PC-9 (cell line): ENCODE measurements at regions not wholly inside any gene's neighbourhood (a gene's known extent, or its start where the extent isn't known, plus 50 kb on each side); places are given as distances from the start of the nearest gene placed in this dataset.

Source experiments
- BruUV-seq: library from RNA; stranded (reverse); fragments of 400-500 nt; replicated peaks from 2 replicates; lab custom pipeline; 2021; lab: Mats Ljungman, UMichigan
- CTCF ChIA-PET: fragments of 300-600 bp; sonication (Branson Sonifier 250); formaldehyde crosslinking; loops from one replicate; lab custom pipeline; 2022; ENCODE audit warnings: antibody characterized with exemption; lab: Charles Lee
- POLR2A ChIA-PET: fragments of 300-600 bp; sonication (Branson Sonifier 250); formaldehyde crosslinking; loops from one replicate; lab custom pipeline; 2022; ENCODE audit warnings: antibody characterized with exemption; ENCODE audit not compliant: unreplicated experiment; lab: Charles Lee
- DNase-seq, 2 experiments: peaks; one replicate each; pipeline versions ENCODE4 v3.0.0 to v3.0.0-alpha.2; 2015 to 2022; ENCODE audit warnings: mixed read lengths in 1 of 2
- H2AFZ ChIP-seq: fragments of 200-600 bp; sonication (generic); 2 replicates; pipeline ENCODE4 v1.8.1; 2017; ENCODE audit warnings: antibody characterized with exemption
- H3F3A ChIP-seq: fragments of 200-600 bp; sonication (generic); 2 replicates; pipeline ENCODE4 v1.8.1; 2017; ENCODE audit warnings: antibody characterized with exemption, mild to moderate bottlenecking, low read depth; ENCODE audit not compliant: insufficient read depth
- H3K27ac ChIP-seq: fragments of 200-600 bp; sonication (generic); 2 replicates; pipeline ENCODE4 v1.6.1; 2016; ENCODE audit warnings: mixed run types
- H3K27me3 ChIP-seq: fragments of 200-600 bp; sonication (generic); 2 replicates; pipeline ENCODE4 v1.6.1; 2016; ENCODE audit warnings: low read depth, mixed run types; ENCODE audit not compliant: insufficient read depth
- H3K36me3 ChIP-seq: fragments of 200-600 bp; sonication (generic); 2 replicates; pipeline ENCODE4 v1.6.1; 2016; ENCODE audit warnings: low read depth, mixed run types
- H3K4me1 ChIP-seq: fragments of 200-600 bp; sonication (generic); replicated peaks from 2 replicates; pipeline ENCODE4 v1.6.1; 2016; ENCODE audit warnings: mixed run types; ENCODE audit not compliant: insufficient read depth
- H3K4me2 ChIP-seq: fragments of 200-600 bp; sonication (generic); 2 replicates; pipeline ENCODE4 v1.6.1; 2017; ENCODE audit warnings: mixed run types
- H3K4me3 ChIP-seq: fragments of 200-600 bp; sonication (generic); 2 replicates; pipeline ENCODE4 v1.6.1; 2016; ENCODE audit warnings: mixed run types
- H3K79me2 ChIP-seq: fragments of 200-600 bp; sonication (generic); 2 replicates; pipeline ENCODE4 v1.6.1; 2017; ENCODE audit warnings: low read depth, mixed run types
- H3K9me2 ChIP-seq: fragments of 200-600 bp; sonication (generic); 2 replicates; pipeline ENCODE4 v1.8.1; 2017; ENCODE audit warnings: mild to moderate bottlenecking; ENCODE audit not compliant: insufficient read depth
- H3K9me3 ChIP-seq: fragments of 200-600 bp; sonication (generic); 2 replicates; pipeline ENCODE4 v1.8.1; 2016; ENCODE audit warnings: low read depth; ENCODE audit not compliant: insufficient read depth
- H4K20me1 ChIP-seq: fragments of 200-600 bp; sonication (generic); 2 replicates; pipeline ENCODE4 v1.8.1; 2017; ENCODE audit not compliant: insufficient read depth
- EZH2 ChIP-seq: fragments of 200-600 bp; sonication (generic); IDR thresholded peaks from 2 replicates; pipeline ENCODE4 v1.8.0; 2017; ENCODE audit warnings: antibody characterized with exemption, low read depth
- intact Hi-C: fragments of 100-400 bp; cut with micrococcal nuclease; formaldehyde crosslinking; loops from one replicate; pipeline ENCODE4 v1.10.0; 2022; ENCODE audit not compliant: unreplicated experiment
- TF ChIP-seq, protein P1 (sequence below): fragments of 200-600 bp; sonication (generic); conservative IDR thresholded peaks from 2 replicates; pipeline ENCODE4 v1.6.1; 2017; ENCODE audit warnings: mixed run types, antibody characterized with exemption, mild to moderate bottlenecking, moderate library complexity

DNA sequence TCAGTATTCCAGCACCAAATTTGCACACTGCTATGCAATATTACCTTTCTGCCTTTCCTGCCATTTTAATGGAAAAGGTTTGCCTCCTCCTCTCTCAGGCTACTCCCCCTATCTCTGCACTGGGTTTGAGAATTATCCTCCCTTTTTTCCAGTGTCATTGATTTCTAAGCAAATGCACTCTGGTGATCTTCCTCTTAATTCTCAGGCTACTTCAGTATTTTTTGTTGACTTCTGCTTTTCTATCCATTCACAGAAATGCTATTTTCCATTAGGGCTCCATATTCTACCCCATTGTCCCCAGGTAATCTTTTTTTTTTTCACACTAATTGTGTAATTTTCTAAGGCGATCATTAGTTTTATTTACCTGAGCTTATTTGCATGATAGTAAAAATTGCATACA is 144.0 kb downstream of the GJA1 start:
- no peaks in the 10 kb centered on the region for H3K27me3 ChIP-seq
- H3K79me2 ChIP-seq = no peaks in the 10 kb centered on the region
- ChIA-PET POLR2A (no interaction called here), CTCF (no interaction called here)
- DNase-seq = no peak
- no TSS peak for BruUV-seq
- H3K9me2 ChIP-seq = no peaks in the 10 kb centered on the region; the same call in 1 of the 2 replicates
- no peak overlapping the region for H3K4me2 ChIP-seq
- H4K20me1 ChIP-seq = no peaks in the 10 kb centered on the region
- no peak overlapping the region for H2AFZ ChIP-seq
- TF ChIP-seq, protein P1, sequence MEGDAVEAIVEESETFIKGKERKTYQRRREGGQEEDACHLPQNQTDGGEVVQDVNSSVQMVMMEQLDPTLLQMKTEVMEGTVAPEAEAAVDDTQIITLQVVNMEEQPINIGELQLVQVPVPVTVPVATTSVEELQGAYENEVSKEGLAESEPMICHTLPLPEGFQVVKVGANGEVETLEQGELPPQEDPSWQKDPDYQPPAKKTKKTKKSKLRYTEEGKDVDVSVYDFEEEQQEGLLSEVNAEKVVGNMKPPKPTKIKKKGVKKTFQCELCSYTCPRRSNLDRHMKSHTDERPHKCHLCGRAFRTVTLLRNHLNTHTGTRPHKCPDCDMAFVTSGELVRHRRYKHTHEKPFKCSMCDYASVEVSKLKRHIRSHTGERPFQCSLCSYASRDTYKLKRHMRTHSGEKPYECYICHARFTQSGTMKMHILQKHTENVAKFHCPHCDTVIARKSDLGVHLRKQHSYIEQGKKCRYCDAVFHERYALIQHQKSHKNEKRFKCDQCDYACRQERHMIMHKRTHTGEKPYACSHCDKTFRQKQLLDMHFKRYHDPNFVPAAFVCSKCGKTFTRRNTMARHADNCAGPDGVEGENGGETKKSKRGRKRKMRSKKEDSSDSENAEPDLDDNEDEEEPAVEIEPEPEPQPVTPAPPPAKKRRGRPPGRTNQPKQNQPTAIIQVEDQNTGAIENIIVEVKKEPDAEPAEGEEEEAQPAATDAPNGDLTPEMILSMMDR = no peak
- TF ChIP-seq EZH2 = no peak
- H3K27ac ChIP-seq = no peak overlapping the region
- intact Hi-C loops = no loop called here
- H3K9me3 ChIP-seq = no peaks in the 10 kb centered on the region
- no peaks in the 10 kb centered on the region for H3F3A ChIP-seq
- H3K4me3 ChIP-seq = no peak overlapping the region
- no peaks in the 10 kb centered on the region for H3K4me1 ChIP-seq
- no peaks in the 10 kb centered on the region for H3K36me3 ChIP-seq

DNA sequence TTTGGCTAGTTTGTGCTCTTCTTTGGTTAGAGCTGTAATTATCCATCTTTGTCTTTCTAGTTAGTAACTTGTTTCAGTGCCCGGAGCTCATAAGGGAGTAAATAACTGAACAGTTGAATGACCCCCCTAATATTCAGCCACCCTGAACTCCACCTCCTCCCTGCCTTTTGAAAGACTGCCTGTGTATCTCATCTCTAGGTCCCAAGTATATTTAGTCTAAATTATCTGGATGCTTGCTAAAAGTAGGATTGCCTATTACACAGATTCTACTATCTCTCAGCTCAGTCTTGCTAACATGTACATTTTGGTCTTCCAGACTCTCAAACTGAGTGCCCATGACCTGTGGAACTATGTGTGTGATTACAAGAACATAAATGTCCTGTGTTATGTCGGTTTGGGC is 145.9 kb downstream of the GJA1 start:
- Histone ChIP-seq H3K9me3 (no peaks in the 10 kb centered on the region), H3K27ac (no peak overlapping the region), H3K79me2 (no peaks in the 10 kb centered on the region), H4K20me1 (no peaks in the 10 kb centered on the region), H3F3A (no peaks in the 10 kb centered on the region), H3K27me3 (no peaks in the 10 kb centered on the region), H3K9me2 (no peaks in the 10 kb centered on the region; the same call in 1 of the 2 replicates), H3K4me3 (no peak overlapping the region), H2AFZ (no peak overlapping the region), H3K36me3 (no peaks in the 10 kb centered on the region), H3K4me1 (no peaks in the 10 kb centered on the region), H3K4me2 (no peak overlapping the region)
- CTCF ChIA-PET = no interaction called here
- POLR2A ChIA-PET = no interaction called here
- TF ChIP-seq, protein P1 = no peak
- TF ChIP-seq EZH2 = no peak
- DNase-seq = no peak
- intact Hi-C loops = no loop called here
- no TSS peak for BruUV-seq

DNA sequence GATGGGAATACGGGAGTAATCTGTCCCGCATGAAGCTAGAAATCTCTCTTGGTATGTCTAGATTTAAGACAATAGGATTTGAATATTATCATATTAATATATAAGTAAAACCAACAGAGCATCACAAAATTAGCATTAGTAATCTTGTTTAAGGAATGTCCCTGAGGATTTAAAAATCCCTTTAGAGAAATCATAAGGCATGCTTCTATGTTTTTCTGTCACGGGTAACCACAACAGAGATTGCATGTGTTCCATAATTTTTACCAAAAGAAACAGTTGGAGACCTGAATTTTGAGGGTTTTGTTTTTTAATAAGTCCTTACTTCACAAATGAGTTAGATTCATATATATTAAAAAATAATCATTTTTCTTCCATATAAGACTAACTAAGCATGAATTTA is 146.8 kb downstream of the GJA1 start:
- Histone ChIP-seq H3F3A (no peaks in the 10 kb centered on the region), H3K27me3 (no peaks in the 10 kb centered on the region), H3K79me2 (no peaks in the 10 kb centered on the region), H2AFZ (no peak overlapping the region), H3K4me1 (no peaks in the 10 kb centered on the region), H4K20me1 (no peaks in the 10 kb centered on the region), H3K36me3 (no peaks in the 10 kb centered on the region), H3K4me2 (no peak overlapping the region), H3K9me3 (no peaks in the 10 kb centered on the region), H3K9me2 (no peaks in the 10 kb centered on the region; the same call in 1 of the 2 replicates), H3K27ac (no peak overlapping the region), H3K4me3 (no peak overlapping the region)
- no peak for DNase-seq
- POLR2A ChIA-PET = no interaction called here
- intact Hi-C loops = no loop called here
- BruUV-seq = no TSS peak
- TF ChIP-seq, protein P1 = no peak
- TF ChIP-seq EZH2 = no peak
- CTCF ChIA-PET = no interaction called here
